ENCODE measurements at regions not wholly inside any gene's neighbourhood (a gene's known extent, or its start where the extent isn't known, plus 50 kb on each side); places are given as distances from the start of the nearest gene placed in this dataset.
A peak's percentile ranks its signal among the peaks of the same experiment; 100 is the strongest.
"Not testable (repeated sequence)": the region's sequence is repeated elsewhere in the genome, so short reads cannot be mapped to it uniquely, and the experiment has no call there.

- no peak for DNase-seq
Measured at GRCh38 chr10:131363416-131363815, 51.9 kb upstream of the TCERG1L start.

- no peak for DNase-seq
Measured at GRCh38 chr10:131371571-131371970, 60.0 kb upstream of the TCERG1L start.

- DNase-seq, result no peak
Measured at GRCh38 chr10:131381576-131381975, 70.1 kb upstream of the TCERG1L start.

- not testable (repeated sequence) for DNase-seq
Measured at GRCh38 chr10:131385161-131385872, 73.8 kb upstream of the TCERG1L start.

GRCh38 chr10:131387018-131387529, 75.6 kb upstream of the TCERG1L start:
- no peak for DNase-seq

- DNase-seq, result no peak
Measured at GRCh38 chr10:131391936-131392335, 80.4 kb upstream of the TCERG1L start.

GRCh38 chr10:131396121-131397050, 84.9 kb upstream of the TCERG1L start:
- peak; percentile 18 to 21 for DNase-seq

- DNase-seq, result no peak
Measured at GRCh38 chr10:131398166-131398565, 86.6 kb upstream of the TCERG1L start.

GRCh38 chr10:131399981-131400380, 88.5 kb upstream of the TCERG1L start:
- DNase-seq, result no peak

- no peak for DNase-seq
Measured at GRCh38 chr10:131400513-131400912, 89.0 kb upstream of the TCERG1L start.

- DNase-seq, result no peak
Measured at GRCh38 chr10:131402771-131403650, 91.5 kb upstream of the TCERG1L start.

GRCh38 chr10:131403936-131404335, 92.4 kb upstream of the TCERG1L start:
- DNase-seq, result no peak

GRCh38 chr10:131404886-131405285, 93.4 kb upstream of the TCERG1L start:
- DNase-seq, result no peak

- DNase-seq, result no peak
Measured at GRCh38 chr10:131406676-131407392, 95.3 kb upstream of the TCERG1L start.

- no peak for DNase-seq
Measured at GRCh38 chr10:131418681-131419080, 107.2 kb upstream of the TCERG1L start.

- DNase-seq, result no peak
Measured at GRCh38 chr10:131419797-131420196, 108.3 kb upstream of the TCERG1L start.

- DNase-seq, result no peak
Measured at GRCh38 chr10:131420867-131421266, 109.3 kb upstream of the TCERG1L start.

GRCh38 chr10:131421381-131421780, 109.9 kb upstream of the TCERG1L start:
- no peak for DNase-seq

- no peak for DNase-seq
Measured at GRCh38 chr10:131422731-131423130, 111.2 kb upstream of the TCERG1L start.

- DNase-seq, result no peak
Measured at GRCh38 chr10:131424053-131424452, 112.5 kb upstream of the TCERG1L start.

GRCh38 chr10:131424836-131425491, 113.4 kb upstream of the TCERG1L start:
- no peak for DNase-seq

Data from NCI-H526 (cell line).